HCT116 (cell line): ENCODE measurements at regions not wholly inside any gene's neighbourhood (a gene's known extent, or its start where the extent isn't known, plus 50 kb on each side); places are given as distances from the start of the nearest gene placed in this dataset.

Experiments
- ATAC-seq: fragments of 200-7000 bp; cut with Tn5 transposase; 2 replicates; pipeline ENCODE4 v1.9.1; 2020; ENCODE audit warnings: mild to moderate bottlenecking, moderate library complexity
- BruUV-seq: library from RNA; stranded (reverse); fragments of 400-500 nt; replicated peaks from 2 replicates; lab custom pipeline; 2021; lab: Mats Ljungman, UMichigan
- CTCF ChIA-PET: fragments of 300-600 bp; sonication (Branson Sonifier 250); formaldehyde crosslinking; loops from one replicate; lab custom pipeline; 2021; ENCODE audit warnings: antibody characterized with exemption; lab: Charles Lee
- POLR2A ChIA-PET: fragments of 300-600, 350-600 bp; sonication (Branson Sonifier 250); formaldehyde crosslinking; loops from one replicate; lab custom pipeline; 2021; ENCODE audit warnings: antibody characterized with exemption; lab: Charles Lee
- RAD21 ChIA-PET, 2 experiments: fragments of 300-600 bp; sonication (Branson Sonifier 250); formaldehyde crosslinking; loops; one replicate each; lab custom pipeline; 2023; ENCODE audit warnings: low total read pairs in 2 of 2; ENCODE audit not compliant: uncharacterized antibody in 2 of 2, unreplicated experiment in 2 of 2, low non-redundant PET in 1 of 2; lab: Charles Lee
- DNase-seq: peaks from one replicate; pipeline ENCODE4 v3.0.0-alpha.2; 2010; ENCODE audit warnings: low read depth, low spot score
- H2AFZ ChIP-seq: fragments of 200-600 bp; shearing (Covaris generic), sonication (generic); 2 replicates; pipeline ENCODE4 v1.6.1; 2017; ENCODE audit warnings: low read depth, mixed run types, mixed read lengths, antibody characterized with exemption, low read length; ENCODE audit not compliant: poor library complexity, severe bottlenecking
- H3K27ac ChIP-seq: 2 replicates; pipeline ENCODE4 v1.5.1; 2012; ENCODE audit warnings: low read depth, low read length
- H3K27me3 ChIP-seq: fragments of 200-600 bp; sonication (generic); 2 replicates; pipeline ENCODE4 v1.6.1; 2016; ENCODE audit warnings: mixed run types, low read length, mixed read lengths; ENCODE audit not compliant: insufficient read depth
- H3K36me3 ChIP-seq, 2 experiments: fragments of 200-500 bp in 1 of 2; fragments of 200-600 bp in 1 of 2; sonication (Bioruptor generic) in 1 of 2; sonication (generic) in 1 of 2; 2 replicates each; pipeline versions ENCODE4 v1.5.1 to v1.6.1; 2014 to 2016; ENCODE audit warnings: low read length in 2 of 2, inconsistent platforms in 1 of 2, mixed read lengths in 1 of 2, mixed run types in 1 of 2; ENCODE audit not compliant: insufficient read depth in 2 of 2, control insufficient read depth in 1 of 2
- H3K4me1 ChIP-seq, 2 experiments: fragments of 200-600 bp in 1 of 2; sonication (generic) in 1 of 2; 2 replicates each; pipeline versions ENCODE4 v1.5.1 to v1.6.1; 2012 to 2017; ENCODE audit warnings: low read length in 2 of 2, inconsistent platforms in 1 of 2, mild to moderate bottlenecking in 1 of 2, mixed read lengths in 1 of 2, mixed run types in 1 of 2, moderate library complexity in 1 of 2; ENCODE audit not compliant: insufficient read depth in 2 of 2, control insufficient read depth in 1 of 2
- H3K4me2 ChIP-seq: fragments of 200-600 bp; sonication (generic); 2 replicates; pipeline ENCODE4 v1.6.1; 2017; ENCODE audit warnings: mixed run types, low read length, mixed read lengths
- H3K4me3 ChIP-seq, 2 experiments: fragments of 200-600 bp in 1 of 2; sonication (generic) in 1 of 2; replicated peaks in 1 of 2; 2 replicates each; pipeline ENCODE4 v1.5.1; 2011 to 2016; ENCODE audit warnings: low read length in 2 of 2, control low read depth in 1 of 2, low read depth in 1 of 2, mild to moderate bottlenecking in 1 of 2, mixed read lengths in 1 of 2, mixed run types in 1 of 2
- H3K79me2 ChIP-seq: fragments of 200-600 bp; sonication (generic); 2 replicates; pipeline ENCODE4 v1.6.1; 2017; ENCODE audit warnings: mild to moderate bottlenecking, mixed run types, low read length, moderate library complexity, mixed read lengths; ENCODE audit not compliant: insufficient read depth
- H3K9ac ChIP-seq: fragments of 200-600 bp; sonication (generic); 2 replicates; pipeline ENCODE4 v1.6.1; 2016; ENCODE audit warnings: low read length, mixed read lengths
- H3K9me2 ChIP-seq: fragments of 200-600 bp; sonication (generic), shearing (Covaris generic); 2 replicates; pipeline ENCODE4 v1.6.1; 2017; ENCODE audit warnings: mixed run types, mild to moderate bottlenecking, moderate library complexity; ENCODE audit not compliant: insufficient read depth
- H3K9me3 ChIP-seq, 2 experiments: fragments of 200-500 bp in 1 of 2; fragments of 200-600 bp in 1 of 2; sonication (Bioruptor generic) in 1 of 2; sonication (generic) in 1 of 2; 2 replicates each; pipeline ENCODE4 v1.6.1; 2014 to 2017; ENCODE audit warnings: low read length in 2 of 2, mixed read lengths in 2 of 2, inconsistent platforms in 1 of 2, low read depth in 1 of 2, mild to moderate bottlenecking in 1 of 2, mixed run types in 1 of 2, moderate library complexity in 1 of 2; ENCODE audit not compliant: control insufficient read depth in 1 of 2, insufficient read depth in 1 of 2
- H4K20me1 ChIP-seq: fragments of 200-600 bp; sonication (generic), shearing (Covaris generic); 2 replicates; pipeline ENCODE4 v1.6.1; 2017; ENCODE audit warnings: mixed run types, mild to moderate bottlenecking, moderate library complexity; ENCODE audit not compliant: insufficient read depth
- ATF3 ChIP-seq: IDR thresholded peaks from 2 replicates; pipeline ENCODE4 v1.6.1; 2012
- CBX3 ChIP-seq: IDR thresholded peaks from 2 replicates; pipeline ENCODE4 v1.6.1; 2012; ENCODE audit warnings: low read depth
- CEBPB ChIP-seq: IDR thresholded peaks from 2 replicates; pipeline ENCODE4 v1.6.1; 2012; ENCODE audit warnings: low read depth
- CTCF ChIP-seq, 3 experiments: fragments of 200-600 bp in 1 of 3; sonication (generic) in 1 of 3; IDR thresholded peaks in 2 of 3; conservative IDR thresholded peaks in 1 of 3; 2 replicates each; pipeline ENCODE4 v1.5.1; 2012 to 2017; ENCODE audit warnings: low read depth in 2 of 3, low read length in 2 of 3, antibody characterized with exemption in 1 of 3, borderline replicate concordance in 1 of 3, control low read depth in 1 of 3, mild to moderate bottlenecking in 1 of 3, mixed read lengths in 1 of 3, mixed run types in 1 of 3, moderate library complexity in 1 of 3; ENCODE audit not compliant: insufficient read depth in 1 of 3
- ELF1 ChIP-seq: IDR thresholded peaks from 2 replicates; pipeline ENCODE4 v1.6.1; 2012; ENCODE audit warnings: low read depth, borderline replicate concordance
- EZH2phosphoT487 ChIP-seq: fragments of 200-600 bp; IDR thresholded peaks from 2 replicates; pipeline ENCODE4 v1.6.1; 2018; ENCODE audit warnings: antibody characterized with exemption, borderline replicate concordance
- FOSL1 ChIP-seq: IDR thresholded peaks from 2 replicates; pipeline ENCODE4 v1.6.1; 2012; ENCODE audit warnings: low read depth
- POLR2A ChIP-seq: IDR thresholded peaks from 2 replicates; pipeline ENCODE4 v1.7.0; 2011; ENCODE audit warnings: borderline replicate concordance; ENCODE audit not compliant: insufficient read depth, insufficient read length; ENCODE audit errors: extremely low read depth
- POLR2AphosphoS5 ChIP-seq: IDR thresholded peaks from 2 replicates; pipeline ENCODE4 v1.6.1; 2011; ENCODE audit warnings: mild to moderate bottlenecking, low read depth, low read length, moderate library complexity
- RAD21 ChIP-seq: IDR thresholded peaks from 2 replicates; pipeline ENCODE4 v1.6.1; 2012; ENCODE audit warnings: low read depth, mild to moderate bottlenecking
- REST ChIP-seq: IDR thresholded peaks from 2 replicates; pipeline ENCODE4 v1.6.1; 2012; ENCODE audit warnings: low read depth
- SP1 ChIP-seq: IDR thresholded peaks from 2 replicates; pipeline ENCODE4 v1.6.1; 2012; ENCODE audit warnings: low read depth
- SRF ChIP-seq: IDR thresholded peaks from 2 replicates; pipeline ENCODE4 v1.6.1; 2012; ENCODE audit warnings: low read depth
- TCF7L2 ChIP-seq: IDR thresholded peaks from 2 replicates; pipeline ENCODE4 v1.7.0; 2011; ENCODE audit warnings: borderline replicate concordance, inconsistent platforms; ENCODE audit not compliant: insufficient read depth, insufficient read length; ENCODE audit errors: extremely low read depth
- YY1 ChIP-seq: IDR thresholded peaks from 2 replicates; pipeline ENCODE4 v1.6.1; 2011; ENCODE audit warnings: low read length, low read depth, moderate library complexity, mild to moderate bottlenecking; ENCODE audit not compliant: insufficient replicate concordance; ENCODE audit errors: extremely low read depth
- ZNF274 ChIP-seq: fragments of 200-500 bp; sonication (Bioruptor generic); IDR thresholded peaks from 2 replicates; pipeline ENCODE4 v1.6.1; 2014; ENCODE audit warnings: mild to moderate bottlenecking, low read depth, low read length, inconsistent platforms
- intact Hi-C: fragments of 100-400 bp; cut with micrococcal nuclease; formaldehyde crosslinking; loops from 2 replicates; pipeline ENCODE4 v1.10.0; 2022

GRCh38 chr3:148253713-148254112 is 444.0 kb upstream of the AGTR1 start (continued):
- TF ChIP-seq REST, result no peak
- TF ChIP-seq EZH2phosphoT487, result no peak
- TF ChIP-seq ATF3, result no peak
- TF ChIP-seq POLR2AphosphoS5, result no peak
- no peak for TF ChIP-seq YY1

GRCh38 chr3:148254402-148254801 is 443.3 kb upstream of the AGTR1 start:
- DNase-seq (no peak), ATAC-seq (no peak)
- intact Hi-C loops, result no loop called here
- POLR2A ChIA-PET, result no interaction called here
- CTCF ChIA-PET, result no interaction called here
- no peak overlapping the region for H2AFZ ChIP-seq
- H3K27ac ChIP-seq, result no peak overlapping the region
- no peaks in the 10 kb centered on the region for H4K20me1 ChIP-seq
- H3K9me2 ChIP-seq, result no peaks in the 10 kb centered on the region
- H3K36me3 ChIP-seq, result no peaks in the 10 kb centered on the region
- H3K4me1 ChIP-seq, result no peaks in the 10 kb centered on the region
- RAD21 ChIA-PET, result no interaction called here
- no TSS peak for BruUV-seq
- no peaks in the 10 kb centered on the region for H3K9me3 ChIP-seq
- no peak overlapping the region for H3K9ac ChIP-seq
- no peaks in the 10 kb centered on the region for H3K27me3 ChIP-seq
- H3K4me2 ChIP-seq, result no peak overlapping the region
- no peaks in the 10 kb centered on the region for H3K79me2 ChIP-seq
- H3K4me3 ChIP-seq, result no peak overlapping the region
- no peak for TF ChIP-seq POLR2AphosphoS5
- TF ChIP-seq TCF7L2, result no peak
- TF ChIP-seq POLR2A, result no peak
- no peak for TF ChIP-seq FOSL1
- TF ChIP-seq EZH2phosphoT487, result no peak
- TF ChIP-seq REST, result no peak
- no peak for TF ChIP-seq CTCF (IDR thresholded peaks at IDR 0.05 in 2 of 3, conservative IDR thresholded peaks at IDR 0.05 in 1 of 3; ENCODE audit: borderline replicate concordance in 1 of 3, insufficient read depth in 1 of 3, low read depth in 2 of 3, low read length in 2 of 3)
- TF ChIP-seq CEBPB, result no peak
- no peak for TF ChIP-seq RAD21
- TF ChIP-seq SP1, result no peak
- TF ChIP-seq YY1, result no peak
- no peak for TF ChIP-seq ELF1
- TF ChIP-seq ZNF274, result no peak
- TF ChIP-seq SRF, result no peak
- TF ChIP-seq CBX3, result no peak
